A204.1 (cell line): ENCODE measurements at regions not wholly inside any gene's neighbourhood (a gene's known extent, or its start where the extent isn't known, plus 50 kb on each side); places are given as distances from the start of the nearest gene placed in this dataset.
"Not testable (repeated sequence)": the region's sequence is repeated elsewhere in the genome, so short reads cannot be mapped to it uniquely, and the experiment has no call there.

Experiments used
- FAIRE-seq: peaks from 2 replicates; lab custom pipeline; 2012; peaks lifted over from hg19 to GRCh38; lab: Jason Lieb, UNC

DNA sequence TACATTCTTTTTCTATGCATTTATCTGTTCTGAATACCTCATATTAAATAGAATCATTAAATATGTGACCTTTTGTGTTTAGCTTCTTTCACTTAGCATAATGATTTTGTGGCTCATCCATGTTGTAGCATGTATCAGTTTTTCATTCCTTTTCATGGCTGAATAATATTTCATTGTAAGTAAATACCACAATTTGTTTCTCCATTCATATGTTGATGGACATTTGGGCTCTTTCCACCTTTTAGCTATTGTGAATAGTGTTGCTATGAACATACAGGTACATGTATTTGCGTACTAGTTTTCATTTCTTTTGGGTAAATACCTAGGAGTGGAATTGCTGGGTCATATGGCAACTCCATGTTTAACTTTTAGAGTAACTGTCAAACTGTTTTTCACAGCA, 85.1 kb downstream of the GNL3L start:
- FAIRE-seq = no peak

DNA sequence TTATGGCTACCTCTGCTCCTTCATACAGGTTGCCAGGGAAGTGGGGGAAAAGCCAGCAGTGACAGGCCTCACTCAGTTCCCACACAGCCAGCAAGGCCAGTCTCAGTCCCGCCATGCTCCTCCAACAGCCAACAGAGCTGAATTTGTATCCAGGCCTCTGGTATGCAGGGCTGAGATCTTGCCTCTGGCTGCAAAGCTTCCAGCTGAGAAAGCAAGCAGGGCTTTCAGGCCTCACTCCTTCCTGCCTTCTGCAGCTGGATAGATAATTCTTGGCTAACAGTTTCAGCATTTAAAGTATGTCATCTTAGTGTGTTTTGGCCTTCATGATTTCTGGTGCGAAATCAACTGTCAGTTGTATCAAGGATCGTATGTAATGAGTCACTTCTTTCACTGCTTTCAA, 103.6 kb downstream of the GNL3L start:
- FAIRE-seq = no peak

DNA sequence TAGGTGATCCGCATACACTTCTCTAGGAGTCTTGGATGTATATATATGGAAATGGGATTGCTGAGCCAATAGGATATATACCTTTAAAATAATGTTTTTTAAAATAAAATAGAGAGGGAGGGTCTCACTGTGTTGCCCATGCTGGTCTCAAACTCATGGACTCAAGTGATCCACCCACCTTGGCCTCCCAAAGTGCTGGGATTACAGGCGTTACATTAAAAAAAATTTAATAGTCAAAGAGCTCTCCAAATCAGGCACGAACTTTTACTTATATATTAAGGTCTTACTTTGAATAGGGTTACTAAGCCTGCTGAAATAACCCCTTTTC, 109.0 kb downstream of the GNL3L start:
- no peak for FAIRE-seq

DNA sequence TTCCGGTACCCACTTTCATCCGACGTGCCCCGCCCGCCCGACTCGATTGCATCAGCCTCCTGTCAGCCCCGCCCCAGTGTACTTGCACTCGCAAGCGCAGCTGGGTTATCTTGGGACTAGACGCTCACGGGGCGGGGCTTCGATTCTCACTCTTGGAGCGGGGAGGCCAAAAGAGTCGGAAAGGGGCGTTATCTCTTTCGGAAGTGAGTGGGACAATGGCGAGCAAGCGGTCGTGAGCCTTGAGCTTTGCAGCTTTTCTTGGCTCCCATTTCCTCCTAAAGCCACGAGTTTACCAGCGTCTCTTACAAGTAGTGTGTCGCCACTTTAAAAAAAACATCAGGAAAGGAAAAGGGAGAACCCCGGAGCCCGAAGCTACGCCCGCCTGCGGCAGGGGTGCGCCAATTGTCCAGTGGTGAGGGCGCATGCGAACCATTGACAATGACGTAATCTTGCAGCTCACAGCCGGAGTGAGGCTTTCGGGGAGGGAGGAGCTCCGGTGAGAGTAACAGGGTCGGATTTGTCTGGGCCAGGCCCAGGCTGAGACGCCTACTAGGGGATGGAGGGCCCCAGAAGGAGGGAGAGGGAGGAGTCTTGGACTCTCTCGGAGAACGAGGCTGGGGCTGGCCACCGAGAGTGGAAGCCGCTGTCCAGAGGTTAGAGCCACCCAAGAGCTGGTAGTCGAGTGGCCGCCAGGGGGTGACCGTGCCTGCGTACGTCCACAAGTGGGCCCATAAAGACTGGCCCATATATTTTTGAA, 109.5 kb downstream of the GNL3L start:
- FAIRE-seq = peak; percentile 91

DNA sequence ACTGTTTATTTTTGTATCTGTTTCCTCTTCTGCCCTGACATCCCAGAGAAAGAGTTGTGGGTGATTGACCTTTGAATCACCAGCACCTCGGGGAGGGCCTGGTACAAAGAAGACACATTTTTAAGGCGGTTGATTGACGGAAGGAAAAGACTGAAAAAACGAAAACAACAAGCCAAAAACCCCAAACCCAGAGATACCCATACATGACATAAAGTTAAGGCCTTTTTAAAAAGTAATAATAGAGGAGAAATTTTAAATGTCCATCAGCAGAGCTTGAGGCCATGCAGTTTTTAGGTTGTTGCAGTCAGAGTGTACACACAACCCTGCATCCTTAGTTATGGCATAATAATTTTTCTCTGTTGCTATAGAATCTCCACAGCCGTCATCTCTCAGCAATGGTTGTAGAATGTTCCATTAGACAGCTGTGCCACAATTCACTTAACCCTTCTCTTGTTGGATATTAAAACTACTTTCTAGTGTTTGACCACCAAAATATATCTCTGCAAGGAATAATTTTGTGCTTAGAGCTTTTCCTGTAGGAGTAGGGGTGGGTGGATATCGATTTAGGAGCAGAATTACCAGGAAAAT, 110.2 kb downstream of the GNL3L start:
- no peak for FAIRE-seq

DNA sequence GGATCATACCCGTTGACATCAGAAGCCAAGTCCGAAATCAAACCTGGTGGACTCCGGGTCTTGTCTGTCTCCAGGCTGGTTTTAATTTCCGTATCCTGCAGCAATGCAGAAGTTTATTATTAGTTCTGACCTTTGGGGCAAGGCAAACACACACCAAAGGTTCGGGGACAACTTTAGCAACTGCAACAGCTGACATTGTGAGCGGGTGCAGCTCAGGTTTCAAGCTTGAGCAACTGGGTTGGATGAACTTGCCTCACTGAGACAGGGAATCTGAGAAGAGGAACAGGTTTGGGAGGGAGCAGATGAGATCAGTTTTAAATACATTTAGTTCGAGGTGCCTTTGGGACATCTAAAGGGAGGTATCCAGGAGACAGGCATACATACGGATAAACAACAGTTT, 110.7 kb downstream of the GNL3L start:
- FAIRE-seq = no peak

DNA sequence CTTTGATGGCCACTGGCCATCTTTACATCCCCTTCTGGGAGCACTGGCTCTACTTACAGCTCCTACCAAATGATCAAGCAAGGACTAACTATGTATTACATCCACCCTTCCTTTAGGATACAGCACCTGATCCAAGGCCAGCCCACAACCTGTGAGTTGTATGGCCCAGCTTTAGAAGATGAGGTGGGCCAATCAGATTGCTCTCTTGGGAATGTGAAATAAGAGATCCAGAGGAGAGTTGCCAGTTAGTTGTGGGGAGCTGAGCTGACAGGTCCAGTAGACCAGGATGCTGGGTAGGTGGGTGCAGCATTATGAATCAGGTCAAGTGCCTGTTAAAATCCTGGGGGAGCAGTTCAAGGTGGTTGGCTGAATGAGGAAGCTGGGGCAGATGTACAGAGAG, 111.5 kb downstream of the GNL3L start:
- no peak for FAIRE-seq

DNA sequence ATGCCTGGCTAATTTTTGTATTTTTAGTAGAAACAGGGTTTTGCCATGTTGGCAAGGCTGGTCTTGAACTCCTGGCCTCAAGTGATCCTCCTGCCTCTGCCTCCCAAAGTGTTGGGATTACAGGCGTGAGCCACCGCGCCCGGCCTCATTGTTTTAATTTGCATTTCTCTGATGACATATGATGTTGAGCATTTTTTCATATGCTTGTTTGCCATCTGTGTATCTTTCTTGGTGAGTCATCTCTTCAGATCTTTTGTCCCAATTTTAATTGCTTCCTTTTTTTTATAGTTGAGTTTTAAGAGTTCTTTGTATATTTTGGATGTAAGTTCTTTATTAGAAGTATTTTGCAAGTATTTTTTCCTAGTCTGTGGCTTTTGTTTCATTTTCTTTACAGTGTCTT, 117.6 kb downstream of the GNL3L start:
- FAIRE-seq = not testable (repeated sequence)

DNA sequence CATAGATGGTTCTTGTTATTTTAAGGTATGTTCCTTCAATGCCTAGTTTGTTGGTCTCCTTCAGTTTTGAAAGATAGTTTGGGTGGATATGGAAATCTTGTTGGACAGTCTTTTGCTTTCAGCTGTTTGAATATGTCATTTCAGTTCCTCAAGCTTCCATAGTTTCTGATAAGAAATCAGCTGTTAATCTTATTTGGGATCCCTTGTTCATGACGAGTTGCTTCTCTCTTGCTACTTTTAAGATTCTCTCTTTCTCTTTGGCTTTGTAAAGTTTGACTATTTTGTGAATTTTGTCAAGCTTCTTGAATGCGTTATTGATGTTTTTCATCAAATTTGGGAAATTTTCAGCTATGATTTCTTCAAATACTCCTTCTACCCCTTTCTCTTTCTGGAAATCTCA, 129.5 kb downstream of the GNL3L start:
- no peak for FAIRE-seq

DNA sequence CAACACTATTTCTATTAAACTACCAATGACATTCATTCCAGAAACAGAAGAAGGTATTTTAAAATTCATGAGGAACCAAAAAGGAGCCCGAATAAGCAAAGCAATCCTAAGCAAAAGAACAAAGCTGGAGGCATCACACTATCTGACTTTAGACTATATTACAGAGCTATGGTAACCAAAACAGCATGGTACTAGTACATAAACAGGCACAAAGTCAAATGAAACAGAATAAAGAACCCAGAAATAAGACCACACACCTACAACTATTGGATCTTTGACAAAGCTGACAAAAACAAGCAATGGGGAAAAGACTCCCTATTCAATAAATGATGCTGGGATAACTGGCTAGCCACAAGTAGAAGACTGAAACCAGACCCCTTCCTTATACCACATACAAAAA, 122.3 kb downstream of the ITIH6 start:
- FAIRE-seq = no peak

DNA sequence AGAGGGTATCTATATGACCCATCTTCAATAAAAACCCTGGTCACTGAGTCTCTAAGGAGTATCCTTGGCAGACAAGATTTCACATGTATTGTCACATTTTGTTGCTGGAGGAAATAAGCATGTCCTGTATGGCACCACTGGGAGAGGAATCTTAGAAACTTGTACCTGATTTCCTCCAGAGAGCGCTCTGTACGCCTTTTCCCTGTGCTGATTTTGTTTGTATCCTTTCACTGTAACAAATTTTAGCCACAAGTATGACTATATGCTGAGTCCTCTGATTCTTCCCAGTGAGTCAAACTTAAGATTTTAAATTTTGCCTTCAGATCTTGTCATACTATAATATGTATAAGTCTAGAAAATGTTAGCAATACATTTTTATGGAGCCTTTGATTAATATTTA, 102.8 kb downstream of the ITIH6 start:
- no peak for FAIRE-seq

DNA sequence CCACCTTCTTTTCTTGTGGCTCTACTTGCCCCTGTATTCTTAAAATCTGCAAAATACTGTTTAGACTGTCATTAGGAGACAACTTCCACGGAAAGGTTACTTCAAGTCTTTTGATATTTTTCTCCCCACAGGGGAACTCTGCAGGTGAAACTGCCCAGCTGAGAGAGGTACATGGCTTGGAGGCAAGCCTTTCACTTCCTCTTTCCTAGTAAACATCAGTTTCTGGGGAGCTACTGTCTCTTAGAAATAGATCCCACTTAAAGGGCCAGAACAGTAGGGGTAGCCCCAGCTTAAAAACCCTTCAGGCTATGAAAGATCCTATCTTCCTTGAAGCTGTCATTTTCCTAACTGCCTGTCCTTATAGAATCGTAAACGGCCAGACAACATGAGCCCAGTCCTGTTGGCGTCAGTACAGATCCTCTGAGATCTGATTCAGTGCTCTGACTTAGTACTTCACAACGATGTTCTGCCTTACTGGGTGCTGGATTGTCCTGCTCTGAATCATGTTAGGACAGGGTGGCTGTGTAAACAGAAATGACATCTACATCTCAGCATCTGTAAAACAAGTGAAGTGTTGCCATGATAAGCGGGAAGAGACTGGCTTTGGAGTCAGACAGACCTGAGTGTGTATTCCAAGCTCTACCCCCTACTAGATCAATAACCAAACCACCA, 102.1 kb downstream of the ITIH6 start:
- no peak for FAIRE-seq
